ENCODE measurements at regions not wholly inside any gene's neighbourhood (a gene's known extent, or its start where the extent isn't known, plus 50 kb on each side); places are given as distances from the start of the nearest gene placed in this dataset.

DNA sequence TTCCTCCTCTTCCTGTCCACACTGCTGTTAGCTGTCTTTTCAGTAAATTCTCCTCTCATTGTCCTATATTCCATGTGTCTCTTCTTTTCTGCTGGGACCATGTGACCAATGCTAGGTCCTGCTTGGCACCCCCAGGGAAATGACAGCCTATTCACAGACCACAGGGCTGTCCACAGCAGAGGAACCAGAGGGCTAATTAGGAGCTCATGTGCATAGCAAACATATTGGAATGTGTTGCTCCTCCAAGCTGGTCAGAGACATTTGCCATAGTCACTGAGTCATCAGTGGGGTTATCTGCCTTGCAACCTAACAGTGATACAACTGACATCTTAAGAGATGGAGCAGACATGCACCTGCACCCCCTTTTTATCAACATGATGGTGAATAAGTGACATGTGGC lies 67.9 kb upstream of the PUDP start:
- Mint-ChIP-seq H3K36me3 (ENCODE audit: low read depth) (no peaks in the 10 kb centered on the region), H3K4me1 (ENCODE audit: low read depth) (no peaks in the 10 kb centered on the region), H3K9me3 (ENCODE audit: low read depth) (no peaks in the 10 kb centered on the region), H3K27ac (ENCODE audit: unreplicated experiment) (no peak overlapping the region), H3K4me3 (ENCODE audit: unreplicated experiment) (no peak overlapping the region), H3K27me3 (ENCODE audit: low read depth) (no peaks in the 10 kb centered on the region)
- DNase-seq (ENCODE audit: low spot score) = no peak
- TF ChIP-seq, protein P1, sequence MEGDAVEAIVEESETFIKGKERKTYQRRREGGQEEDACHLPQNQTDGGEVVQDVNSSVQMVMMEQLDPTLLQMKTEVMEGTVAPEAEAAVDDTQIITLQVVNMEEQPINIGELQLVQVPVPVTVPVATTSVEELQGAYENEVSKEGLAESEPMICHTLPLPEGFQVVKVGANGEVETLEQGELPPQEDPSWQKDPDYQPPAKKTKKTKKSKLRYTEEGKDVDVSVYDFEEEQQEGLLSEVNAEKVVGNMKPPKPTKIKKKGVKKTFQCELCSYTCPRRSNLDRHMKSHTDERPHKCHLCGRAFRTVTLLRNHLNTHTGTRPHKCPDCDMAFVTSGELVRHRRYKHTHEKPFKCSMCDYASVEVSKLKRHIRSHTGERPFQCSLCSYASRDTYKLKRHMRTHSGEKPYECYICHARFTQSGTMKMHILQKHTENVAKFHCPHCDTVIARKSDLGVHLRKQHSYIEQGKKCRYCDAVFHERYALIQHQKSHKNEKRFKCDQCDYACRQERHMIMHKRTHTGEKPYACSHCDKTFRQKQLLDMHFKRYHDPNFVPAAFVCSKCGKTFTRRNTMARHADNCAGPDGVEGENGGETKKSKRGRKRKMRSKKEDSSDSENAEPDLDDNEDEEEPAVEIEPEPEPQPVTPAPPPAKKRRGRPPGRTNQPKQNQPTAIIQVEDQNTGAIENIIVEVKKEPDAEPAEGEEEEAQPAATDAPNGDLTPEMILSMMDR (IDR thresholded peaks at IDR 0.05) = no peak

- TF ChIP-seq, protein P1 (IDR thresholded peaks at IDR 0.05) = no peak
- Mint-ChIP-seq H3K9me3 (ENCODE audit: low read depth) (peaks cover 2% of the 10 kb centered on the region), H3K36me3 (ENCODE audit: low read depth) (no peaks in the 10 kb centered on the region), H3K4me3 (ENCODE audit: unreplicated experiment) (no peak overlapping the region), H3K27ac (ENCODE audit: unreplicated experiment) (no peak overlapping the region), H3K27me3 (ENCODE audit: low read depth) (no peaks in the 10 kb centered on the region), H3K4me1 (ENCODE audit: low read depth) (no peaks in the 10 kb centered on the region)
- no peak for DNase-seq (ENCODE audit: low spot score)
These were observed 66.3 kb upstream of the PUDP start for GRCh38 chrX:7214251-7214650.

DNA sequence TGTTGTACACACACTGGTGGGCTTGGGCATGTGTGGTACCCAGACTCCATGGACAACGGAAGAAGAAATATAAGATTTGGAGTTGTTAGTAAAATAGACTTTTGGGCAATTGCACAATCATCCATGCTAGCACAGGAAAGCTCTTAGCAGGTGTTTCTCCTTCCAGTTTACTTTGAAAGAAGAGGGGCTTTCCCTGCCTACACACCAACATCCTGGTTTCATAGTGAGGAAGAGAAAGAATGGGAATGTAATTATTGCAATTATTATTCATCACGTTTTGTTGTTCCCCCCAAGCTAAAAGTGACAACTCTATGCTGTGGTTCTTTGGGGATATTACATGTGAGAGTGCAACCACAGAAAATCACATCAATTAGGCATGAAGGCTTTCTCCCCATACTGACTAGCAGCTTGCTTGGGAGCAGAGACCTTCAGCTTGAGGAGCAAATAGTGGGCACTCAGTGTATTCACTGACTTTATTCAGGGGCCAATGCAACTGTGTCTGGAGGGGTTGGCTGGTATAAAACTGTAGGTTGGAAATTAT lies 57.2 kb upstream of the PUDP start:
- DNase-seq (ENCODE audit: low spot score) = no peak
- no peak overlapping the region for H3K27ac Mint-ChIP-seq (ENCODE audit: unreplicated experiment)
- peaks cover 2% of the 10 kb centered on the region for H3K9me3 Mint-ChIP-seq (ENCODE audit: low read depth)
- TF ChIP-seq, protein P1 (IDR thresholded peaks at IDR 0.05) = no peak
- H3K36me3 Mint-ChIP-seq (ENCODE audit: low read depth) = no peaks in the 10 kb centered on the region
- H3K4me3 Mint-ChIP-seq (ENCODE audit: unreplicated experiment) = no peak overlapping the region
- H3K27me3 Mint-ChIP-seq (ENCODE audit: low read depth) = no peaks in the 10 kb centered on the region
- no peaks in the 10 kb centered on the region for H3K4me1 Mint-ChIP-seq (ENCODE audit: low read depth)

DNA sequence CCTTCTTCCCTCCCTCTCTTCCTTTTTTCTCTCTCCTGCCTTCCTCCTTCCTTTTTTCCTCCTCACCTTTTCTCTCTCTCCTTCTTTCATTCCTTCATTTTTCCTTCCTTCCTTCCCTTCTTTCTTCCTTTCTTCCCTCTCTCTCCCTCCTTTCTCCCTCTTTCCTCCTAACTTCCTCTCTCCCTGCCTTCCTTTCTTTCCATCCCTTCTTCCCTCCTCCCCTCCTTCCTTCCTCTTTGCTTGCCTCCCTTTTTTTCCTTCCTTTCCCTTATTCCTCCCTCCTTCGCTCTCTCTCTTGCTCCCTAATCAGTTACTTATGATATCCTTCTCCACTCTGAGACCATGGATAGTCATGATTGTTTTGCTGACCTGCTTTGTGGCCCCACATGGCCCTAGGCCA lies 56.7 kb upstream of the PUDP start:
- H3K27ac Mint-ChIP-seq (ENCODE audit: unreplicated experiment) = no peak overlapping the region

DNA sequence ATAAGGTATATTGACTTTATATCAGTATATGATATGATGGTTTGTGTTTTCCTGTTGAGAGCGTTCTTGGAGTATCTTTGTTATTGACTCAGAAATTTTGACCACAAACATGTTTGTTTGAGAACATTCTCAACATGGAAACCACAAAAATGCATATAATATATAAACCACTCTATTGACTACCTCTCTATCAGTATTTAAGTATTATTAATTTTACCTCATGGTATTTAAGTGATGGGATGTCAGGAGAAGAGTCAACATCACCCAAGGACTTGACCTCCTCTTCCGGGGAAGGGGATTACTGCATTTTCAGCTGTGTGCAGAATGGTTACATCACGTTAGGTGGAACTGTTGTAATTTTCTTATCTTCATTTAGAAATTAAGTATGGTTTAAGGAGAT lies 54.3 kb upstream of the PUDP start:
- Mint-ChIP-seq H3K27ac (ENCODE audit: unreplicated experiment) (no peak overlapping the region), H3K36me3 (ENCODE audit: low read depth) (no peaks in the 10 kb centered on the region), H3K9me3 (ENCODE audit: low read depth) (no peaks in the 10 kb centered on the region), H3K4me1 (ENCODE audit: low read depth) (no peaks in the 10 kb centered on the region), H3K4me3 (ENCODE audit: unreplicated experiment) (no peak overlapping the region), H3K27me3 (ENCODE audit: low read depth) (no peaks in the 10 kb centered on the region)
- no peak for DNase-seq (ENCODE audit: low spot score)
- TF ChIP-seq, protein P1 (IDR thresholded peaks at IDR 0.05) = no peak

More for the DNA sequence above, 56.7 kb upstream of the PUDP start:
- no peak for DNase-seq (ENCODE audit: low spot score)
- Mint-ChIP-seq H3K9me3 (ENCODE audit: low read depth) (no peaks in the 10 kb centered on the region), H3K4me3 (ENCODE audit: unreplicated experiment) (no peak overlapping the region), H3K27me3 (ENCODE audit: low read depth) (no peaks in the 10 kb centered on the region), H3K36me3 (ENCODE audit: low read depth) (no peaks in the 10 kb centered on the region), H3K4me1 (ENCODE audit: low read depth) (no peaks in the 10 kb centered on the region)
- TF ChIP-seq, protein P1 (IDR thresholded peaks at IDR 0.05) = no peak

All from chondrocyte (in vitro differentiated cells).